ENCODE measurements at regions not wholly inside any gene's neighbourhood (a gene's known extent, or its start where the extent isn't known, plus 50 kb on each side); places are given as distances from the start of the nearest gene placed in this dataset.
"Not testable (repeated sequence)": the region's sequence is repeated elsewhere in the genome, so short reads cannot be mapped to it uniquely, and the experiment has no call there.

DNA sequence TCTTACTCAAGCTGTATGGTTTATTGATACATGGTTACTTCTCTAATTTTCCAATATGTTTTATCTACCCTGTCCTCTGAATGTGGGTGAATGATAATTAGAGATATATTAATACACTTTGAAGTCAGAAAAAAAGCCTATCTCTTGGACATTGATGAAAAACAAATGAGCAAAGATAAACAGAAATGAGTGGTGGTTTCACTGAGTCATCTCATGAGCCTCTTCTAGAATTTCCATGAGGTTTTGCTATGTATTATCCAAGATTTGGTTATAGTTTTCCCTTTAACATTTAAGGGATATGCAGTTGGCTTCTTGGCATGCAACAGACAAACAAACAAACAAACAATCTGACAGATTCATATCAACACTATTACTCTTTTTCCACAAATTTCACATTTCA lies 586.8 kb downstream of the RFPL4B start:
- no peak for DNase-seq (ENCODE audit: low read depth in 2 of 2)

DNA sequence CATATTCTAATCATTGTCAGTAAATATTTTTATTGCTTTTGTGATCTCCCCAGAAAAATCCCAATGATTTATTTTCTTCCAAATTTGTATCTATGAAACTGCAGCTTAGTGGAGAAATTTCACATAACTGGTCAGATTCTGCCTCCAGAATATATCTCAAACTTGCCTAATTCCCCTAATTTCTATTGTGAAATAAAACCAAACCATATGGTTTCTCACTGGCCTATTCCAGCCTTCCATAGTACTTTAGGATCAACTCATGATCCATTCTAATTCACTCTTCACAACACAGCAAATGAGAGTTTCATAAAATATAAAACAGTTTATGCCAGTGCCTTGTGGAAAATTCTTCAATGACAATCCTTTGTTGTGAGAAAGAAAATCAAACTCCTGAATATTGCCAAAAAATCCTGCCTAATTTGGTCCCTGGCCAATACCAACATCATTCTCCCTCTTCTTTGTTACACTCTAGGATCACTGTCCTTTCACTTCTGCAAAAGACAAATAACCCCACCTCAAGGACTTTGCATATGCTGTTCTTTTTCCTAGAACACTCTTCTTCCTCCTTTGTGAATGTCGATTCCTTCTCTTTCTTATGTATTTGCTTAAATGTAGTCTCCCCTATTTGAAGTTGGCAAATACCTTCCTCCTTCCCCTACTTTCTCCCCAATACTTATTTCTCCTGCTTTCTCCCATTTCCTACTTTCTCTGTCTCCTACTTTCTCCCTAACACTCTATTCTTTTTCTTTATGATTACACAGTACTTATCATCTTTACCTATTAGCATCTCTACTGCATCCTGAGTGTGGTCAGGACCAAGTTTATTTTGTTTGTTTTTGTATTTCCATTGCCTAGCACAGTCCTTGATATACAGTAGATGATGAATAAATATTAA lies 587.5 kb downstream of the RFPL4B start:
- no peak for DNase-seq (ENCODE audit: low read depth in 2 of 2)

DNA sequence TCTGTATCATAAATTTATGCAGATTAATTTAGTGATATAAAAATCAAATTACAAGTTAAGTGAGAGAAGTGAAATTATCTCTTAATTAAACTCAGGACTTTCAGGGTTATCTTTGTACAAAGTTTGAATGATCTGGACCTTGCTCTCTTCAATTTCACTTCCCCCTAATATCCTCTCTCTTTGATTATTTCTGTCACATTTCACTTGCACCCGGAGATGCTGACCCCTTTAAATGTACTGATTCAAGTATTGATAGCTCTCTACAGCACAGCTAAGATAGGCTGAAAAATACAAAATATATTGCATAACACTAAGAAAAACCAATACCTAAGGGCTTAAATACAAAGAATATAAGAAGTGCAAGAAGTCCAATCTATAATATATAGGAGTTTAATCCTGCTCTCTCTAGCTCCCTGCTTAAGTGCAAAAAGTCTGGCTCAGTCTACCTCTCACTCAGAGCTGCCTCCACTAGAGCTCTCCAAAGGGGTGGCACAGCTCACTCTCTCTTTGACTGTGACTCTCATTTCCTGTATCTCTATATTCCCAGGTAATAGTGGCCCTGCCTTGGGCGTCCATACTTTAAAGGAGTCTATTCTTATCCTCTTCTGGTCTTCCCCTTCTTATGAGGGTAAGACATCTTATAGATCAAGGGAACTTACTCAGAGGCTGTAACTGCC lies 588.4 kb downstream of the RFPL4B start:
- no peak for DNase-seq (ENCODE audit: low read depth in 2 of 2)

DNA sequence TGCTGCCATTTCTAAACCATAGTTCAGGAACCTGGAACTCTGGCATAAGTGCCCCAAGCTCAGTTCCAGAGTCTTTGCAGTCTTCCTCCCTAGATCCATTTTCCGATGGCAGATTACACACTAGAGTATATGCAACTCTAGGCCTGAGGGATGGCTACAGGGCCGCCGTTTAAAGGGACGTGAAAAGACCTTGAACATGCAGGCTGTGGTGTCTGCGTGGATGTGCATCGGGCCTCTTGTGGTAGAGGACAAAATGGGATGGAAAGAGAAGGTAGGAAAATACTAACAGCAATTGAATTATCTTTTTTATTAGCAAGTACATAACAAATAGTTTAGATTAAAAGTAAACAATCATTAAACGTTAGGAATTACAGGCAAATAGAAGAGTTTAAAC lies 588.9 kb downstream of the RFPL4B start:
- no peak for DNase-seq (ENCODE audit: low read depth in 2 of 2)

DNA sequence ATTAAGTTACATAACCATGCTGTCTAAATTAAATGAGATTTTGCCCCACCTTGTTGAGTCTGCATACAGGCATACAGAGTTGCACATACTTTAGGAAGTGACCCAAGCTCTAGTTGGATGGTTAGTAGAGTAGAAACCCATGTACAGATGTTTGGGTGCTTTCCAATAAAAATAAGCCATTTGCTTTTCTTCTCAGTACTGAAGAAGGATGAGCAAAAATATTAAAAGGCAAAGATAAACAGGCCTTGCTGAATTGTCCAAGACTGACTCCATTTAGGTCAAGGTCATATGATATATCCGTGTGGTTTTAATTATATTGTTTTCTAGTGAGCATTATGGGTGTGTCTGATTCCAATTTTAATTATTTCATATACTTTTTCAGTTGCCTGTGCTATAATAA lies 589.4 kb downstream of the RFPL4B start:
- no peak for DNase-seq (ENCODE audit: low read depth in 2 of 2)

DNA sequence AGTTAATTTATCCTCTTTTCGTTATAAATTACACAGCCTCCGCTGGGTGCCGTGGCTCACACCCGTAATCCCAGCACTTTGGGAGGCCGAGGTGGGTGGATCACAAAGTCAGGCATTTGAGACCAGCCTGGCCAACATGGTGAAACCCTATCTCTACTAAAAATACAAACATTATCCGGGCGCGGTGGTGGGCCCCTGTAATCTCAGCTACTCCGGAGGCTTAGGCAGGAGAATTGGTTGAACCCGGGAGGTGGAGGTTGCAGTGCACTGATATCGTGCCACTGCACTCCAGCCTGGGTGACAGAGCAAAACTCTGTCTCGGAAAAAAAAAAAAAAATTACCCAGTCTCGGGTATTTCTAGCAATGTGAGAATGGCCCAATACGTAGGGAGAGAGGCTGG lies 590.6 kb downstream of the RFPL4B start:
- DNase-seq (ENCODE audit: low read depth in 2 of 2) = not testable (repeated sequence)

DNA sequence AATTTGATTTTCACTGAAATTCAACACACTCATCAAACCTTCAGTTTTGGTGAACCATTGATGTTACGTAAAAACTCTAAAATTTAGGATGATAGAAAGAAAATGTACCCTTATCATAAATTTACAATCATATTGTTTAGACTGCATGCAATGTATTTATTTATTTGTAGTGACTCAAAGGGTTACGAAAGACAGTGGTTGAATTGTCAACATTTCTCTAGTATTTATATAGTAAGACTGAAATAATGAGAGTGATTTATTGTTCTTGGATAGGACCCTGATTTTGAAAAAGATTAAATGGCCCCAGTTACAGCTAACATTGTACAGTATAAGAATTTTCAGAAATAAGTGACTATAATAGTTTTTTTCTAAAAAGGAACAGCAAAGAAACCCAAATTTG lies 591.5 kb downstream of the RFPL4B start:
- DNase-seq (ENCODE audit: low read depth in 2 of 2) = no peak

DNA sequence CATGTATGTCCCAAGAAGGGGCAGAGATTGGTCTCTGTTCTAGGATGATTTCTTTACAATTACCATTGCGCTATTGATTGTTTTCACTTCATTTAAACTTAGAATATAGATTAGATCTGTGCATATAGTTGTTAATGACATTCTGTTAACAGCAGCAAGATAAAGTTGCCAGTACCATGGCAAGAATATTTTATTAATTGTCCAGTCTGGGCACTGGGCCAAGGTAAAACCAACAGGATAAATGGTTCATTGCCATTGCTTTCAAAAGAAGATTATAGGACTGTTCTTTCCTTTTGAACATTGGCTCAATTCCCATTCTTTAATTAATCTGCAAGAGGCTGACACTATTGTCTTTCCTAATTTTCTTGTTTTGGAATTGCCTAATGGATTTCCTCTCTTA lies 592.4 kb downstream of the RFPL4B start:
- no peak for DNase-seq (ENCODE audit: low read depth in 2 of 2)

DNA sequence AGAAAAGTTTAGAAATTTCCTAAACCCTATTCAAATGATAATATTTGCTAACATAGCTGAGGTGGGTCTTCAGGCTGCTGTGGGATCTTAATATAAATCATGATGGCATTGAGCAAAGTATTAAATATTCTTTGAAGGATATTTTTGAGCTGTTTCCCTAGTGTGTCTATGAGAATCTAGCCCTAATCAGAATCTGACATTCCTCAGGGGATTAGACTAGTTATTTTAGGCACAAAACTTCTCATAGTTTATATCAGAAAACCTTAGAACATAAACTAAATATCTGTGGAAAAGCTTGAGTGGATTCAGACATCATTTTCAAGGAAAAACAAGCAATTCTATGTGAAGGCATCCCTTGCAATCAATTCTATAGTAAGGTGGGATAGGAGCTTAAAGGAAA lies 594.5 kb downstream of the RFPL4B start:
- DNase-seq (ENCODE audit: low read depth in 2 of 2) = no peak

DNA sequence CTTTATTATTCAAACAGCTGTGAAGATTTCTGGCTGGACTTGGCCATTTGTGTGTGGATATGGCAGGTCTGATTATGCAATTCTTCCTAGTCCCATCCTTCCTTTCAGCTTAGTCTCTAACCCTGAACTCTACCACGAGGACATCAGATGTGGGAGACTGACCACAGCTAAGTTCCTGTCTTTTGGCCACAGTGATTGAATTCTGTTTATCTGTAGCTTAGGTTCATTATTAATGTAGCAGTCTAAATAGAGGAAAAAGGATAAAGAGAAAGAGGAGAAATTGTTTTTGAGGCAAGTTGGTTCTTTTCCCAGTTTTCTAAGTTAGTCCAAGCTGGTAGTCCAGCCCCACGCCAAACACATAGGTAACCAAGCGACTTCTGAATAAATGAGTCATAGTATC lies 598.9 kb downstream of the RFPL4B start:
- DNase-seq (ENCODE audit: low read depth in 2 of 2) = no peak

DNA sequence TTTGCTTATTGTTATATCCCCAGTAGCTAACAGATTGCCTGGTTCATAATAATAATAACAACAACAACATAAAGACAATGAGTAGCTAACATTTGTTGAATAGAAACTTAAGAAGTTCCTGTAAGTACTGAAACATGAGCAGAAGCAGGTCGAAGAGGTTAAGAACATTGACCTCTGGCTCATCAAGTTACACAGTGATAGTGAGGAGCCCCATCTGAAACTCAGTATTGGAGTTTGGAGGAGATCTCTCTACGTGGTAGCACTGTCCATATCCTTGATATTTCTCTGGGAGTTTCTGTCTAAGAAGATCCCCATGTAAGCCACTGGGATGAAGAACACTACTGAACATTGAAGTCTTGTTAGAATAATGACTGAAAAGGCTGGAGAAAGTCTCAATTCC lies 600.4 kb downstream of the RFPL4B start:
- no peak for DNase-seq (ENCODE audit: low read depth in 2 of 2)

DNA sequence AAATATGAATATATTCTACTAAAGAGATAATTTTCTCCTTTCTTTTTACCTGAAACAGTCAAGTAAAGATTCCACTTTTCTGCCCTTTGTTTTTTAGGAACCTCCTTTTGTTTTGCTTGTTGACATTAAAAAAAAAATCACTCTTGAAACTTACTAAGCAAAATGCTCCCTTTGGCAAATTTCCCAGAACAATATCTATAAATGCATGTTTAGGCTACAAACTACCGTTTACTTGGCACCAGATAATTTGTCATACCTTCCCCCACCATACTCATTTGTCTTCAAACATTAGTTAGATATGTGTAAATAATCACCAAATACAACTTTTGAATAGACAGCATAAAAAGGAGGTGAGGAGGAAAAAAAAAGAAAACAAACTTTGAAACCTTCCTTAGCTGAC lies 604.7 kb downstream of the RFPL4B start:
- DNase-seq (ENCODE audit: low read depth in 2 of 2) = no peak

DNA sequence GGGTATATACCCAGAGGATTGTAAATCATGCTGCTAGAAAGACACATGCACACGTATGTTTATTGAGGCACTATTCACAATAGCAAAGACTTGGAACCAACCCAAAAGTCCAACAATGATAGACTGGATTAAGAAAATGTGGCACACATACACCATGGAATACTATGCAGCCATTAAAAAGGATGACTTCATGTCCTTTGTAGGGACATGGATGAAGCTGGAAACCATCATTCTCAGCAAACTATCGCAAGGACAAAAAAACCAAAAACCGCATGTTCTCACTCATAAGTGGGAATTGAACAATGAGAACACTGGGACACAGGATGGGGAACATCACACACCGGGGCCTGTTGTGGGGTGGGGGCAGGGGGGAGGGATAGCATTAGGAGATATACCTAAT lies 608.6 kb downstream of the RFPL4B start:
- DNase-seq (ENCODE audit: low read depth in 2 of 2) = not testable (repeated sequence)

DNA sequence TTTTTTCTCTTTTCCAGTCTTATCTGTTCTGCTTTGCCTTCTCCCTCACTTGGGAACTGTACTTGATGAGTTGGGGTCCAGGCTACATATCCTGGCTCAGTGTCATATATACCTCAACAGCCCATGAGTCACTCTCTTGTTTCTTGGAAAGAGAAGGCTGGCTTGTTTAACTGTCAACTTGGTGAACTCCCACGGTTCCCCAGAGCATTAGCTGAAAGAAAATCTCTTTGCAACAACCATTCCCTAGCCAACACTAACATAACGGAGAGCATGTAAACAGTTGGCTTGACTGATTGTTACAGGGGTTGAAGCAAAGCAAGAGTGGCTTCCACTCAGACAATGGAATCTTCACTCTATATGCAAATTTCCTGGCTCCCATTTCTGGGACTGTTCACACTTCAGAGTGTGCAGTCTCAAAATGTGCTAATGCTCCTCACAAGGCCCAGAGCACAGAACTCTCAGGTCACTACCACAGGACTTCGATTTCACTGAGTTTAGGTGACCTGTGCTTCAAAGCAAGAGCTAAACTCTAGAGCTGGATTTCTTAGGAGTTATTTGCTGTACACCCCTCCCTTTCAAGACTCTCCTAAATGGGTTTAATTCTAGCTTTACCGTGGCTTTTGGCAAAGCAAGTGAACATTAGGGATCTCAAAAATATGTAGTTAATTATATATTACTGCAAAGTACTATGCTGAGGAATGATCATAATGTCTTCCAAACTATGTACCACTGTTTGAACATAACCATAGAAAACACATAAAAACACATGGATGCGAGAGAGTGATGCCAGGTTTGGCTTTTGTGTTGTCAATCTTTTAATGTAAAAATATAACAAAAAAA lies 609.8 kb downstream of the RFPL4B start:
- no peak for DNase-seq (ENCODE audit: low read depth in 2 of 2)

DNA sequence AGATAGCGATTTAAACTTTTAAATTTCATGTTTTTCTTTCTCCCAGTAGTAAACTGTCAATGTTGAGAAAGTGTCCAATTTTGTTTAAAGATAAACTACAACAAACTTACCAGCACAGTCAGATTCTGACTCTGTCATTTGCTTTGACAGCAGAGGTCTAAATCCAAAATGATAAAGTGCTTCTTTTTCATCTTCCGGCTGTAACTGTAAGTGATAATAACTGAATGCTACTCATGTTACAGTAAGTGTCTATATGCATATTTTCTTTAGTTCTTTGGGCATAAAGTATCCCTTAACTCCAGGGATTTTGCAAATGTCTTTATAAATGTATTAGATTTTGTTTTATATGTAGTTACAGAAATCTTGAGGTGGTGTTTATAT lies 610.4 kb downstream of the RFPL4B start:
- no peak for DNase-seq (ENCODE audit: low read depth in 2 of 2)

DNA sequence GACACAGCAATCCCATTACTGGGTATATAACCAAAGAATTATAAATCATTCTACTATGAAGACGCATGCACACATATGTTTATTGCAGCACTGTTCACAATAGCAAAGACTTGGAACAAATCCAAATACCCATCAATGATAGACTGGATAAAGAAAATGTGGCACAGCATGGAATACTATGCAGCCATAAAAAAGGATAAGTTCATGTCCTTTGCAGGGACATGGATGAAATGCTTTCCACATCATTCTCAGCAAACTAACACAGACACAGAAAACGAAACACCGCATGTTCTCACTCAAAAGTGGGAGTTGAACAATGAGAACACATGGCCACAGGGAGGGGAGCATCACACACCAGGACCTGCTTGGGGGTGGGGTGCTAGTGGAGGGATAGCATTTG lies 613.0 kb downstream of the RFPL4B start:
- DNase-seq (ENCODE audit: low read depth in 2 of 2) = not testable (repeated sequence)

DNA sequence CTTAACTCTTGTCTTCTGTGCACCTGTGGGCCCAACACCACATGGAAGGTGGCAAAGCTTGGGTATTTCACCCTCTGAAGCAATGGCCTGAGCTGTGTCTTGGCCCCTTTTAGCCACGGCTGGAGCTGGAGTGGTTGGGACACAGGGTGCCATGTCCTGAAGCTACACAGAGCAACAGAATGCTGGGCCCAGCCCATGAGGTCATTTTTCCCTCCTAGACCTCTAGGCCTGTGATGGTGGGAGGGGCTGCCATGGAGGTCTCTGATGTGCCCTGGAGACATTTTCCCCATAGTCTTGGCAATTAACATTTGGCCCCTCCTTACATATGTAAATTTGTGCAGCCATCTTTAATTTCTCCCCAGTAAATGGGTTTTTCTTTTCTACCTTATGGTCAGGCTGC lies 620.8 kb downstream of the RFPL4B start:
- DNase-seq (ENCODE audit: low read depth in 2 of 2) = no peak

DNA sequence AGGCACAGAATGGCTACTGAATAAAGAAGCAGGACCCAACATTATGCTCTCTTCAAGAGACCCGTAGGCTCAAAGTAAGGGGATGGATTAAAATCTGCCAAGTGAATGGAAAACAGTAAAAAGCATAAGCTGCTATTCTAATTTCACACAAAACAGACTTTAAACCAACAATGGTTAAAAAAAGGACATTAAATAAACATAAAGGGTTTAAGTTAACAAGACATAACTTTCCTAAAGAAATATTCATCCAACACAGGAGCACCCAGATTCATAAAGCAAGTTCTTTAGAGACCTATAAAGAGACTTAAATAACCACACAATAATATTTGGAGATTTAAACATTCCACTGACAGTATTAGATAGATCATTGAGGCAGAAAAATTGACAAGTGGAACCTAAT lies 624.5 kb downstream of the RFPL4B start:
- no peak for DNase-seq (ENCODE audit: low read depth in 2 of 2)

DNA sequence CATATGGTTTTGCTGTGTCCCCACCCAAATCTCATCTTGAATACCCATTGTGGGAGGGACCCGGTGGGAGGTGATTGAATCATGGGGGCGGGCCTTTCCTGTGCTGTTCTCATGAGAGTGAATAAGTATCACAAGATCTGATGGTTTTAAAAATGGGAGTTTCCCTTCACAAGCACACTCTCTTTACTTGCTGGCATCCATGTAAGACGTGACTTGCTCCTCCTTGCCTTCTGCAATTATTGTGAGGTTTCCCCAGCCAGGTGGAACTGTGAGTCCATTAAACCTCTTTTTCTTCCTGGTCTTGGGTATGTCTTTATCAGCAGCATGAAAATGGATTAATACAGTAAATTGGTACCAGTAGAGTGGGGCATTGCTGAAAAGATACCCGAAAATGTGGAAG lies 627.8 kb downstream of the RFPL4B start:
- DNase-seq (ENCODE audit: low read depth in 2 of 2) = not testable (repeated sequence)

DNA sequence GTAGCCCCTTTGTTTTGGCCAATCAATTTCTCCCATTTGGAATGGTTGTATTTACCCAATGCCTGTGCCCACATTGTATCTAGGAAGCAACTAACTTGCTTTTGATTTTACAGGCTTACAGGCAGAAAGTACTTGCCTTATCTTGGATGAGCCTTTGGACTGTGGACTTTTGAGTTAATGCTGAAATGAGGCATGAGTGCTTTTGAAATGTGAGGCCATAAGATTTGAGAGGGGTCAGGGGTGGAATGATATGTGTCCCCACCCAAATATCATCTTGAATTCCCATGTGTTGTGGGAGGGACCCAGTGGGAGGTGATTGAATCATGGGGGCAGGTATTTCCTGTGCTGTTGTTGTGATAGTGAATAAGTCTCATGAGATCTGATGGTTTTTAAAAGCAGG lies 629.4 kb downstream of the RFPL4B start:
- DNase-seq (ENCODE audit: low read depth in 2 of 2) = not testable (repeated sequence)

DNA sequence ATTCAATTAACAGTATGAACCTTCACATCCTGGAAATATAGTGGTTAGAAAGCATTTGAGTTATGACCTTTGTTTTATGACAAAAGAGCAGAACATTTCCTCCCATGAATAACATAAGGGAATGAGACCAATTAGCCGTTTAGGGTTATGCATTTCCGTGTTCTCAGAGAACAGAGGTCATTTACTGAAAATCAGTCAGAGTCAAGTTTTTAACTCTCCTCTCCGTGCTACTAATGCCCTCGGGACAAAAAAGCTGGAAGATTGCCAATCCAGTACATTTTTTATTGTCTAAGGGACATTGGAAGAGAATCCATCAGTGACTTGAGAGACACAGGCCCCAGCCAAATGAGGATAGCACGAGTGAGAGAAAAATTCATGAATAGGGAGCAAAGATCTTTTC lies 632.7 kb downstream of the RFPL4B start:
- DNase-seq (ENCODE audit: low read depth in 2 of 2) = no peak

DNA sequence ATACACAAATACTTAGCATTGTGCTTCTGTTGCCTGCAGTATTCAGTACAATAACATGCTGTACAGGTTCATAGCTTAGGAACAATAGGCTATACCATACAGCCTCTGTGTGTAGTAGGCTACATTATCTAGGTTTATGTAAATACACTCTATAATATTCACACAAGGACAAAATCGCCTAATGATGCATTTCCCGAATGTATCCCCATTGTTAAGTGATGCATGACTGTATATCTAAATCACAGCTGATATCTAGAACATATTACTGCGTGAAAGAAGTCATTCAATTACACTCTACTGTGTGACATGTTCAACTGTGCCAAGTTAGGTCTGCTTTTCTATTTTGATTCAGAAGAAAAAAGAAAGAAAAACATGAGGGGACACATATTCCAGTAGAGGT lies 633.5 kb downstream of the RFPL4B start:
- DNase-seq (ENCODE audit: low read depth in 2 of 2) = no peak

All from stimulated activated CD4-positive, alpha-beta T cell treated with anti-CD3 and anti-CD28 coated beads, Interleukin-4, amount 100 ng/mL, for 48 hours (primary cell).